Smooth muscle cell (in vitro differentiated cells): ENCODE measurements at regions not wholly inside any gene's neighbourhood (a gene's known extent, or its start where the extent isn't known, plus 50 kb on each side); places are given as distances from the start of the nearest gene placed in this dataset.
A peak's percentile ranks its signal among the peaks of the same experiment; 100 is the strongest.

Experiments
- DNase-seq: peaks from one replicate; lab custom pipeline; 2025; ENCODE audit not compliant: unreplicated experiment; lab: John Stamatoyannopoulos, UW
- H2AFZ ChIP-seq: fragments of 200-600 bp; sonication (generic); 2 replicates; pipeline ENCODE4 v1.6.0; 2016; ENCODE audit warnings: antibody characterized with exemption, low read depth, mild to moderate bottlenecking
- H3F3A ChIP-seq: fragments of 200-600 bp; sonication (generic); 2 replicates; pipeline ENCODE4 v1.6.0; 2017; ENCODE audit warnings: antibody characterized with exemption, low read depth
- H3K27ac ChIP-seq: fragments of 200-600 bp; sonication (generic); 2 replicates; pipeline ENCODE4 v1.5.1; 2016; ENCODE audit warnings: low read depth, mild to moderate bottlenecking
- H3K27me3 ChIP-seq: fragments of 200-600 bp; sonication (generic); 2 replicates; pipeline ENCODE4 v1.6.1; 2016; ENCODE audit warnings: low read depth, mild to moderate bottlenecking
- H3K36me3 ChIP-seq: fragments of 200-600 bp; sonication (generic); 2 replicates; pipeline ENCODE4 v1.5.1; 2016; ENCODE audit warnings: low read depth
- H3K4me1 ChIP-seq: fragments of 200-600 bp; sonication (generic); 2 replicates; pipeline ENCODE4 v1.5.1; 2016; ENCODE audit warnings: low read depth
- H3K4me2 ChIP-seq: fragments of 200-600 bp; sonication (generic); 2 replicates; pipeline ENCODE4 v1.6.0; 2016; ENCODE audit warnings: mild to moderate bottlenecking
- H3K4me3 ChIP-seq: fragments of 200-600 bp; sonication (generic); 2 replicates; pipeline ENCODE4 v1.5.1; 2016; ENCODE audit warnings: mild to moderate bottlenecking
- H3K79me2 ChIP-seq: fragments of 200-600 bp; sonication (generic); 2 replicates; pipeline ENCODE4 v1.6.0; 2016; ENCODE audit warnings: low read depth, mild to moderate bottlenecking
- H3K9ac ChIP-seq: fragments of 200-600 bp; sonication (generic); 2 replicates; pipeline ENCODE4 v1.6.0; 2016; ENCODE audit warnings: low read depth
- H3K9me3 ChIP-seq: fragments of 200-600 bp; sonication (generic); replicated peaks from 2 replicates; pipeline ENCODE4 v1.5.1; 2016; ENCODE audit warnings: low read depth
- H4K20me1 ChIP-seq: fragments of 200-600 bp; sonication (generic); 2 replicates; pipeline ENCODE4 v1.6.0; 2016; ENCODE audit warnings: low read depth
- CTCF ChIP-seq: fragments of 200-600 bp; sonication (generic); IDR thresholded peaks from 2 replicates; pipeline ENCODE4 v1.5.1; 2017; ENCODE audit warnings: borderline replicate concordance, mild to moderate bottlenecking, antibody characterized with exemption; ENCODE audit not compliant: insufficient read depth, poor library complexity, severe bottlenecking
- WGBS: methylation state at CpG from one replicate; pipeline ENCODE4 v1.1.7; 2016; ENCODE audit warnings: low lambda C conversion rate; 5-methylcytosine and 5-hydroxymethylcytosine counted together

- Histone ChIP-seq H3K36me3 (no peaks in the 10 kb centered on the region), H3K9me3 (no peaks in the 10 kb centered on the region), H3K27ac (no peak overlapping the region), H3F3A (no peaks in the 10 kb centered on the region), H4K20me1 (no peaks in the 10 kb centered on the region), H3K9ac (no peak overlapping the region), H3K4me2 (no peak overlapping the region), H3K27me3 (peaks cover 29% of the 10 kb centered on the region), H3K79me2 (no peaks in the 10 kb centered on the region), H2AFZ (no peak overlapping the region), H3K4me3 (no peak overlapping the region), H3K4me1 (no peaks in the 10 kb centered on the region)
- DNase-seq, result no peak
- TF ChIP-seq CTCF, result peak; percentile 66
- 9% methylated on average over 3 of the region's 3 CpGs for WGBS
These were observed 93.0 kb upstream of the SLC25A13 start for GRCh38 chr7:96414931-96415292.

- Histone ChIP-seq H3K27ac (no peak overlapping the region), H4K20me1 (no peaks in the 10 kb centered on the region), H3K27me3 (no peaks in the 10 kb centered on the region), H3K9ac (no peak overlapping the region), H3K36me3 (no peaks in the 10 kb centered on the region), H3K4me2 (no peak overlapping the region), H3K4me3 (no peak overlapping the region), H3K4me1 (no peaks in the 10 kb centered on the region), H3F3A (no peaks in the 10 kb centered on the region), H2AFZ (no peak overlapping the region), H3K79me2 (no peaks in the 10 kb centered on the region), H3K9me3 (no peaks in the 10 kb centered on the region)
- no peak for DNase-seq
- 57% methylated on average over 6 of the region's 6 CpGs for WGBS
- no peak for TF ChIP-seq CTCF
These were observed 88.4 kb upstream of the SLC25A13 start for GRCh38 chr7:96410126-96410839.

GRCh38 chr7:96408881-96409280, 87.0 kb upstream of the SLC25A13 start:
- Histone ChIP-seq H3K79me2 (no peaks in the 10 kb centered on the region), H4K20me1 (no peaks in the 10 kb centered on the region), H3K9ac (no peak overlapping the region), H3K4me2 (no peak overlapping the region), H3K4me3 (no peak overlapping the region), H3K36me3 (no peaks in the 10 kb centered on the region), H3K9me3 (no peaks in the 10 kb centered on the region), H3F3A (no peaks in the 10 kb centered on the region), H3K27me3 (no peaks in the 10 kb centered on the region), H2AFZ (no peak overlapping the region), H3K4me1 (no peaks in the 10 kb centered on the region), H3K27ac (no peak overlapping the region)
- no peak for TF ChIP-seq CTCF
- WGBS, result 95% methylated on average over 9 of the region's 9 CpGs
- no peak for DNase-seq

- Histone ChIP-seq H3K4me3 (no peak overlapping the region), H3K27ac (no peak overlapping the region), H3K27me3 (no peaks in the 10 kb centered on the region), H4K20me1 (no peaks in the 10 kb centered on the region), H2AFZ (no peak overlapping the region), H3K36me3 (no peaks in the 10 kb centered on the region), H3F3A (no peaks in the 10 kb centered on the region), H3K9me3 (no peaks in the 10 kb centered on the region), H3K4me1 (no peaks in the 10 kb centered on the region), H3K79me2 (no peaks in the 10 kb centered on the region), H3K4me2 (no peak overlapping the region), H3K9ac (no peak overlapping the region)
- TF ChIP-seq CTCF, result no peak
- DNase-seq, result no peak
These were observed 85.5 kb upstream of the SLC25A13 start for GRCh38 chr7:96407427-96407826.
